K562 (cell line): ENCODE measurements at regions not wholly inside any gene's neighbourhood (a gene's known extent, or its start where the extent isn't known, plus 50 kb on each side); places are given as distances from the start of the nearest gene placed in this dataset.

Source experiments
- ADNP ChIP-seq: fragments of 200-800 bp; sonication (Bioruptor generic); IDR thresholded peaks from 2 replicates; pipeline ENCODE4 v1.6.1; 2016; ENCODE audit warnings: missing genetic modification characterization, missing compliant biosample characterization
- CBX2 ChIP-seq: fragments of 200-600 bp; sonication (generic); IDR thresholded peaks from one replicate; pipeline ENCODE4 v1.6.1; 2012; ENCODE audit warnings: mild to moderate bottlenecking, low read length, inconsistent platforms; ENCODE audit not compliant: insufficient read depth, poor library complexity, severe bottlenecking
- HDAC6 ChIP-seq: IDR thresholded peaks from 2 replicates; pipeline ENCODE4 v1.6.1; 2012; ENCODE audit warnings: low read depth, mild to moderate bottlenecking, control low read depth, inconsistent platforms, low read length, moderate library complexity
- NFRKB ChIP-seq: fragments of 450-650 bp; IDR thresholded peaks from 2 replicates; pipeline ENCODE4 v1.6.1; 2016; ENCODE audit warnings: low read depth
- NR2C1 ChIP-seq, 2 experiments: fragments of 450-650 bp; IDR thresholded peaks; 2 replicates each; pipeline ENCODE4 v1.6.1; 2017; ENCODE audit warnings: mild to moderate bottlenecking in 2 of 2, antibody characterized with exemption in 1 of 2, inconsistent platforms in 1 of 2, missing compliant biosample characterization in 1 of 2, missing genetic modification characterization in 1 of 2
- POLR2AphosphoS5 ChIP-seq: IDR thresholded peaks from 2 replicates; pipeline ENCODE4 v1.6.1; 2011; ENCODE audit warnings: mild to moderate bottlenecking, low read depth, low read length, moderate library complexity; ENCODE audit not compliant: control insufficient read depth, insufficient read depth
- SAFB2 ChIP-seq: fragments of 200-400 bp; formaldehyde crosslinking; IDR thresholded peaks from 2 replicates; pipeline ENCODE4 v1.6.1; 2018; ENCODE audit warnings: borderline replicate concordance, low read length, low read depth, moderate library complexity; ENCODE audit not compliant: severe bottlenecking
- TF ChIP-seq, protein P1 (sequence below), 3 experiments: IDR thresholded peaks in 2 of 3; conservative IDR thresholded peaks in 1 of 3; 2 replicates each; pipeline ENCODE4 v1.5.1; 2011 to 2012; ENCODE audit warnings: low read length in 3 of 3, mild to moderate bottlenecking in 3 of 3, control low read depth in 2 of 3, improper control_type of control experiment in 1 of 3, inconsistent platforms in 1 of 3, low read depth in 1 of 3, mixed read lengths in 1 of 3, moderate library complexity in 1 of 3; ENCODE audit not compliant: insufficient read depth in 2 of 3
- TF ChIP-seq, protein P2 (sequence below): fragments of 250-450 bp; sonication (Bioruptor Pico); IDR thresholded peaks from 2 replicates; pipeline ENCODE4 v1.5.1; 2021; ENCODE audit warnings: mild to moderate bottlenecking
- TF ChIP-seq, protein P3 (sequence below): sonication (generic); formaldehyde crosslinking; IDR thresholded peaks from 2 replicates; pipeline ENCODE4 v1.8.1; 2023; ENCODE audit warnings: mild to moderate bottlenecking, missing genetic modification reagents
- TF ChIP-seq, protein P4 (sequence below): fragments of 250-450 bp; sonication (Bioruptor Pico); IDR thresholded peaks from 2 replicates; pipeline ENCODE4 v1.5.0; 2021; ENCODE audit warnings: mild to moderate bottlenecking, borderline replicate concordance
- TF ChIP-seq, protein P5 (sequence below): sonication (generic); formaldehyde crosslinking; IDR thresholded peaks from 2 replicates; pipeline ENCODE4 v1.8.0; 2022; ENCODE audit warnings: mild to moderate bottlenecking, low read depth, missing genetic modification reagents

DNA sequence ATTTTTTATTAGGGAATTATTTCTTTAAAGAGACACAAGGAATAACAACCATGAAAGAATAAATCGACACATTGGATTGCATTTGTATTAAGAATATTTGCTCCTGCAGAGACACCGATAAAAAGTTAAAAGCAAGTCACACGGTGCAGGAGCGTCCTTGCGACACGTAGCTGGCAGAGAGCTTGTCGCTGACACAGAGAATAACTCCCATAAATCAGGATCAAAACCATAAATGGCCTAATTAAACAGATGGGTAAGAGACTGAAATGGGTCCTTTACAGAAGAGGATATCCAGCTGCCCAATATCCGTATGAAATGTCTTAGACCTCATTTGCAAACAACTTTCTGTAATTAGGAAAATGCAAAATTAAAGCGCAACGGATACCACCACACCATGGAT is 126.1 kb upstream of the SNTG2 start:
- TF ChIP-seq NR2C1 (IDR thresholded peaks at IDR 0.05), result no peak
- TF ChIP-seq NR2C1 (tag; IDR thresholded peaks at IDR 0.05), result no peak
- TF ChIP-seq, protein P1, sequence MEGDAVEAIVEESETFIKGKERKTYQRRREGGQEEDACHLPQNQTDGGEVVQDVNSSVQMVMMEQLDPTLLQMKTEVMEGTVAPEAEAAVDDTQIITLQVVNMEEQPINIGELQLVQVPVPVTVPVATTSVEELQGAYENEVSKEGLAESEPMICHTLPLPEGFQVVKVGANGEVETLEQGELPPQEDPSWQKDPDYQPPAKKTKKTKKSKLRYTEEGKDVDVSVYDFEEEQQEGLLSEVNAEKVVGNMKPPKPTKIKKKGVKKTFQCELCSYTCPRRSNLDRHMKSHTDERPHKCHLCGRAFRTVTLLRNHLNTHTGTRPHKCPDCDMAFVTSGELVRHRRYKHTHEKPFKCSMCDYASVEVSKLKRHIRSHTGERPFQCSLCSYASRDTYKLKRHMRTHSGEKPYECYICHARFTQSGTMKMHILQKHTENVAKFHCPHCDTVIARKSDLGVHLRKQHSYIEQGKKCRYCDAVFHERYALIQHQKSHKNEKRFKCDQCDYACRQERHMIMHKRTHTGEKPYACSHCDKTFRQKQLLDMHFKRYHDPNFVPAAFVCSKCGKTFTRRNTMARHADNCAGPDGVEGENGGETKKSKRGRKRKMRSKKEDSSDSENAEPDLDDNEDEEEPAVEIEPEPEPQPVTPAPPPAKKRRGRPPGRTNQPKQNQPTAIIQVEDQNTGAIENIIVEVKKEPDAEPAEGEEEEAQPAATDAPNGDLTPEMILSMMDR (IDR thresholded peaks at IDR 0.05 in 2 of 3, conservative IDR thresholded peaks at IDR 0.05 in 1 of 3; ENCODE audit: insufficient read depth in 2 of 3, low read depth in 1 of 3, low read length in 3 of 3), result 0 out of 6 replicates have a peak, but pooled peaks of 1 of the 3 experiments have one; percentile 6
- TF ChIP-seq, protein P2, sequence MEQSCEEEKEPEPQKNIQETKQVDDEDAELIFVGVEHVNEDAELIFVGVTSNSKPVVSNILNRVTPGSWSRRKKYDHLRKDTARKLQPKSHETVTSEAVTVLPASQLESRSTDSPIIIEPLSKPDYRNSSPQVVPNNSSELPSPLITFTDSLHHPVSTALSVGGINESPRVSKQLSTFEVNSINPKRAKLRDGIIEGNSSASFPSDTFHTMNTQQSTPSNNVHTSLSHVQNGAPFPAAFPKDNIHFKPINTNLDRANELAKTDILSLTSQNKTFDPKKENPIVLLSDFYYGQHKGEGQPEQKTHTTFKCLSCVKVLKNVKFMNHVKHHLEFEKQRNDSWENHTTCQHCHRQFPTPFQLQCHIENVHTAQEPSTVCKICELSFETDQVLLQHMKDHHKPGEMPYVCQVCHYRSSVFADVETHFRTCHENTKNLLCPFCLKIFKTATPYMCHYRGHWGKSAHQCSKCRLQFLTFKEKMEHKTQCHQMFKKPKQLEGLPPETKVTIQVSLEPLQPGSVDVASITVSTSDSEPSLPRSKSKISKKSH (CRISPR knock-in tag), result no peak
- no peak for TF ChIP-seq POLR2AphosphoS5
- TF ChIP-seq, protein P3, sequence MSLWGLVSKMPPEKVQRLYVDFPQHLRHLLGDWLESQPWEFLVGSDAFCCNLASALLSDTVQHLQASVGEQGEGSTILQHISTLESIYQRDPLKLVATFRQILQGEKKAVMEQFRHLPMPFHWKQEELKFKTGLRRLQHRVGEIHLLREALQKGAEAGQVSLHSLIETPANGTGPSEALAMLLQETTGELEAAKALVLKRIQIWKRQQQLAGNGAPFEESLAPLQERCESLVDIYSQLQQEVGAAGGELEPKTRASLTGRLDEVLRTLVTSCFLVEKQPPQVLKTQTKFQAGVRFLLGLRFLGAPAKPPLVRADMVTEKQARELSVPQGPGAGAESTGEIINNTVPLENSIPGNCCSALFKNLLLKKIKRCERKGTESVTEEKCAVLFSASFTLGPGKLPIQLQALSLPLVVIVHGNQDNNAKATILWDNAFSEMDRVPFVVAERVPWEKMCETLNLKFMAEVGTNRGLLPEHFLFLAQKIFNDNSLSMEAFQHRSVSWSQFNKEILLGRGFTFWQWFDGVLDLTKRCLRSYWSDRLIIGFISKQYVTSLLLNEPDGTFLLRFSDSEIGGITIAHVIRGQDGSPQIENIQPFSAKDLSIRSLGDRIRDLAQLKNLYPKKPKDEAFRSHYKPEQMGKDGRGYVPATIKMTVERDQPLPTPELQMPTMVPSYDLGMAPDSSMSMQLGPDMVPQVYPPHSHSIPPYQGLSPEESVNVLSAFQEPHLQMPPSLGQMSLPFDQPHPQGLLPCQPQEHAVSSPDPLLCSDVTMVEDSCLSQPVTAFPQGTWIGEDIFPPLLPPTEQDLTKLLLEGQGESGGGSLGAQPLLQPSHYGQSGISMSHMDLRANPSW (CRISPR knock-in tag), result no peak
- TF ChIP-seq CBX2, result no peak
- TF ChIP-seq SAFB2, result no peak
- no peak for TF ChIP-seq ADNP (tag)
- TF ChIP-seq, protein P4, sequence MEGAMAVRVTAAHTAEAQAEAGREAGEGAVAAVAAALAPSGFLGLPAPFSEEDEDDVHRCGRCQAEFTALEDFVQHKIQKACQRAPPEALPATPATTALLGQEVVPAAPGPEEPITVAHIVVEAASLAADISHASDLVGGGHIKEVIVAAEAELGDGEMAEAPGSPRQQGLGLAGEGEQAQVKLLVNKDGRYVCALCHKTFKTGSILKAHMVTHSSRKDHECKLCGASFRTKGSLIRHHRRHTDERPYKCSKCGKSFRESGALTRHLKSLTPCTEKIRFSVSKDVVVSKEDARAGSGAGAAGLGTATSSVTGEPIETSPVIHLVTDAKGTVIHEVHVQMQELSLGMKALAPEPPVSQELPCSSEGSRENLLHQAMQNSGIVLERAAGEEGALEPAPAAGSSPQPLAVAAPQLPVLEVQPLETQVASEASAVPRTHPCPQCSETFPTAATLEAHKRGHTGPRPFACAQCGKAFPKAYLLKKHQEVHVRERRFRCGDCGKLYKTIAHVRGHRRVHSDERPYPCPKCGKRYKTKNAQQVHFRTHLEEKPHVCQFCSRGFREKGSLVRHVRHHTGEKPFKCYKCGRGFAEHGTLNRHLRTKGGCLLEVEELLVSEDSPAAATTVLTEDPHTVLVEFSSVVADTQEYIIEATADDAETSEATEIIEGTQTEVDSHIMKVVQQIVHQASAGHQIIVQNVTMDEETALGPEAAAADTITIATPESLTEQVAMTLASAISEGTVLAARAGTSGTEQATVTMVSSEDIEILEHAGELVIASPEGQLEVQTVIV (CRISPR knock-in tag), result no peak
- TF ChIP-seq HDAC6, result no peak
- no peak for TF ChIP-seq NFRKB
- TF ChIP-seq, protein P5, sequence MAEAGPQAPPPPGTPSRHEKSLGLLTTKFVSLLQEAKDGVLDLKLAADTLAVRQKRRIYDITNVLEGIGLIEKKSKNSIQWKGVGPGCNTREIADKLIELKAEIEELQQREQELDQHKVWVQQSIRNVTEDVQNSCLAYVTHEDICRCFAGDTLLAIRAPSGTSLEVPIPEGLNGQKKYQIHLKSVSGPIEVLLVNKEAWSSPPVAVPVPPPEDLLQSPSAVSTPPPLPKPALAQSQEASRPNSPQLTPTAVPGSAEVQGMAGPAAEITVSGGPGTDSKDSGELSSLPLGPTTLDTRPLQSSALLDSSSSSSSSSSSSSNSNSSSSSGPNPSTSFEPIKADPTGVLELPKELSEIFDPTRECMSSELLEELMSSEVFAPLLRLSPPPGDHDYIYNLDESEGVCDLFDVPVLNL (CRISPR knock-in tag), result no peak
